GM08714 (cell line): ENCODE measurements at regions not wholly inside any gene's neighbourhood (a gene's known extent, or its start where the extent isn't known, plus 50 kb on each side); places are given as distances from the start of the nearest gene placed in this dataset.
"Not testable (repeated sequence)": the region's sequence is repeated elsewhere in the genome, so short reads cannot be mapped to it uniquely, and the experiment has no call there.

Experiments used
- H3K4me3 ChIP-seq: fragments of 200-500 bp; sonication (Bioruptor generic); 2 replicates; pipeline ENCODE4 v1.5.1; 2014; ENCODE audit warnings: mild to moderate bottlenecking, low read length, inconsistent platforms
- ZNF274 ChIP-seq: IDR thresholded peaks from 2 replicates; pipeline ENCODE4 v1.6.1; 2012; ENCODE audit warnings: mild to moderate bottlenecking, low read depth, low read length

DNA sequence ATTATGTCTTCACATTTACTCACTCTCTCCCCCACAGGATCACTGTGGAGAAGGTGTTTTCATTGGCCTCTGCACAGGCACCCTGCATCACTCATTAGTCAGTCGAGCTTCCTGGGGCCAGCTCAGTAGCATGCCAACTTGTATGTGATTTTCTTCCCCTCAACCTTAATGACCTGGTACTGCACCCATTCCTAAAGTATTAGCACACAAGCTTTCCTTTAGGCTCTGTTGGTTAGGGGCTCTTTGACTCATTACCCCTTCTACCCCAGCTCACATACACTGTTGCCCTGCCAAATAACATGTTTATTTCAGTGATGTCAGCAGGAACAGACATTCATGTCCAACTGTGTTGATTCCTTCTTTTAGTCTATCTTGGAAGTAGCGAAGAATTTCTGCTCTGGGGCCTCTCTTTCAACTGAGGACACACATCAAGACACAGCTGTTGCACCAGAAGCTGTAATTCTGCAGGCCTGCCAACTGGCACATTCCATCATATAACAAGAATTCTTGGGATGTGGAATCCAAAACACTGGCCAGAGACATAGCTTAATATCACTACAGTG is 603.5 kb upstream of the ADAMTS5 start:
- TF ChIP-seq ZNF274, result no peak
- no peak overlapping the region for H3K4me3 ChIP-seq

DNA sequence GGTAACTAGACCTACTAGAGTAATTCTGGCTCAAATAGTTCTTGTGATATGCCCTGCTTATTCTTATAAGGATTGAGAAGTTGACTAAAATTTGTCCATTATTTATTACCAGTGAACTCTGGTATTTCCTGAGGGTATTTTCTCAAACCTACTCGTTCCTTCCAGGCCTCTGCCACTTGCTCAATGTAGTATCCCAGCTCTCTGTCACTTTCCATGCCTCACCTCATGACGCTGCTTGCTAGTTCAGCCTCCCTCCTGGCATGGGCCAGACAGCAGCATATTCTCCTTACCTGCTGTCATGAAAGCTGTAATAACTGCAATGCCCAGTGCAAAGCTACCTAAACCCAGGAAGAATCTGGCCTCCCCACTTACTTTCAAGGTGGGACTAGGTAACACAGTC is 602.9 kb upstream of the ADAMTS5 start:
- TF ChIP-seq ZNF274, result no peak
- no peak overlapping the region for H3K4me3 ChIP-seq

DNA sequence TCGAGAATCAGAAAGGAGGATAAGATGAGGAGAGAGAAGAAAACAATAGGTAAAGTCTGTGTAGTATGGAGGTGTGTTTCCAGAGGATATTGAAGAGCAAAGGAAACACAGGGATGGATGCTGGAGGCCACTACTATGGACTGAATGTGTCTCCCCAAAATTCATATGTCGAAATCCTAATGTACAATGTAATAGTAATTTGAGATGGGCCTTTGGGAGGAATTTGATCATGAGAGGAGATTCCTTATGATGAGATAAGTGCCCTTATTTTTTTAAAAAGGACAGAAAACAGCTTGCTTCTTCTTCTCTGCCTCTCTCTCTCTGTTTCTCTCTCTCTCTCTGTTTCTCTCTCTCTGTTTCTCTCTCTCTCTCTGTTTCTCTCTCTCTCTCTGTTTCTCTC is 602.2 kb upstream of the ADAMTS5 start:
- TF ChIP-seq ZNF274, result no peak
- no peak overlapping the region for H3K4me3 ChIP-seq

DNA sequence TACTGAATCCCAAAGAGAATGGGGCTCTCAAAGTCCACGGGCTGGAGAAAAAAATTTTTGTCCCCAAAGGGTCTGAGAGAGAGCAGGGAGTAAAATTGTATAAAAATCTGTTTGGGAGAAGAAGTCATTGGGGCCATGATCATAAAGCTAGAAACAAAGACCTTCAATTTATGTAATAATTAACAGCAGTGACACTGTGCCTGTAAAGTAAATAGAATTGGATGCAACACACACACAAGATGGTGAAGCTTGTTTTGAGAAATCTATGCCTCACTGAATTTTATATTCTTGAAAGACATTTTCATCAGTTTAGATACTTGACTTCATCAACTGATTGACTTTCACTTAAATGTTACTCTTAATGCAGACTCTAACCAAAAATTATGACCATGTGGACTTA is 600.5 kb upstream of the ADAMTS5 start:
- H3K4me3 ChIP-seq, result no peak overlapping the region
- TF ChIP-seq ZNF274, result no peak

DNA sequence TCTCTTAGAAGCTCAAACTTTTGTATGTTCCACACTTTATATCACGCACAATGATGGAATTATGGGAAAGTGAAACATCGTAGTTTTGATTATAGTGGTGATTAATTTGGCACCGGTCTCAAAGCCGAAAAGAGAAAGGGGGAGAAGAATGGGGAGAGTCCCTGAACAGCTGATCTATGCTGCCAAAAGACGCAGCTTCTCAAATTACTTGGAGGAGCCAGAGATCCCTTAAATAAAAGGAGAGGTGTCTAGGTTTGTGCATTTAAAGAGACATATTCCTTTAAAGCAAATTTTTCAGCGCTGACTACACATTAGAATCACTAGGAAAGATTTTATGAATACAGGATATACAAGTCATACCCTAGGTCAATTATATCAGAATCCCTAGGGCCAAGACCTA is 599.6 kb upstream of the ADAMTS5 start:
- no peak for TF ChIP-seq ZNF274
- no peak overlapping the region for H3K4me3 ChIP-seq

DNA sequence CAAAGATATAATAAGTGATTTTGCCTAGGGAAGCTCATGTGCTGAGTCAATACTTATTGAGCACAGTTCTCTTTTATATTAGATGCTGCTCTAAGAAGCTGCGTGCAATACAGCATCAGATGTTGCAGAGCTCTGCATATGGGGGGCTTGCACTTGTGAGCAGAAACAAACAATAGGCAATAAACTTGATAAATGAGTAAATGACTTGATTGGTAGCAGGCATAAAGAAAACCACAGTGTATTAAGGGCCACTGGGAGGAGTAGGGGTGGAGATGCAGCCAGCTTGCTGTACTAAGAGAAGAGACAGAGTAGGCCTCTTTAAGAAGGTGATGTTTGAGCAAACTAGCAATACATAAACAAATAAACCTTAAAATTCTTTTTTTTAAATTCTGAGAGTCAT is 598.5 kb upstream of the ADAMTS5 start:
- no peak overlapping the region for H3K4me3 ChIP-seq
- TF ChIP-seq ZNF274, result no peak

DNA sequence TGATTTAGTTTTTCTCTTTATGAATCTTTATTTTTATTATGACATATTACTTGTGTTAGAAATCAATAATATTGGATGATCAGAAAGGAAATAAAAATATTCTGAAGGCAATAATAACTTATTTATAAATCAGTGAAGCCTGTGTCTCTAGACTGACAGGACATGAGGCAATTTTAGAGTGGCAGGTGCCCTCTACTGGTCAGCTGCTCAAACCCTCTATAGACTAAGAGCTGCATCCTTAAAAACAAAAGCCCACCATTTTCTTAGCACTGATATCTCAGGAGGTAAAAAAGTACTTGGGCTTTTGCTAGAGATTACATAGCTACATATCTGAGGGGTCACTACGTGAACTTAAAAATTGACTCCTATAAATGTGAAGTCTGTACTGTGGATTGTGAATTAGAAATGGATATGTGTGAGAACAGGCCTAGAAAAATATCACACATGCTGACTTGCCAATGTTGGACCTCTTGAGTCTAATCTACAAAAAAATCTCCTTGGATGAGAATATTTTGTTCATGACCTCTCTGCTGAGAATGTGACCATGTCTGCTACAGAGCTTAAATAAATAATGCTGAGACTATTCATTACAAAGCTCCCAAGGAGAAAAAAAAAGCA is 597.9 kb upstream of the ADAMTS5 start:
- no peak for TF ChIP-seq ZNF274
- H3K4me3 ChIP-seq, result no peak overlapping the region

DNA sequence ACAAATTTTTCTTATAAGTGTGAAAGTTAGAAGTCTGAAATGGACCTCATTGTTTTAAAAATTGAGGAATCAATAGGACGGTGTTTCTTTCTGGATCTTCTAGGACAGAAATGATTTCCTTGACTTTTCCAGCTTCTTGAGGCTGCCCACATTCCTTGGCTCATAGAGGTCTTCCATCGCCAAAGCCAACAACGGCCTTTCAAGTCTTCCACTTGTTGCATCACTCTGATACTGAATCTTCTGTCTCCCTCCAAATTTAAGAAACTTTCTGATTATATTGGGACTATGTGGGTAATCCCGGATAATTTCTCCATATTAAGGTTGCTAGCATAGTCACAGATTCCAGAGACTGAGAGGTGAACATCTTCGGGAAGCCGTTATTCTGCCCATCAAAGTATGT is 595.4 kb upstream of the ADAMTS5 start:
- no peak overlapping the region for H3K4me3 ChIP-seq
- TF ChIP-seq ZNF274, result no peak

DNA sequence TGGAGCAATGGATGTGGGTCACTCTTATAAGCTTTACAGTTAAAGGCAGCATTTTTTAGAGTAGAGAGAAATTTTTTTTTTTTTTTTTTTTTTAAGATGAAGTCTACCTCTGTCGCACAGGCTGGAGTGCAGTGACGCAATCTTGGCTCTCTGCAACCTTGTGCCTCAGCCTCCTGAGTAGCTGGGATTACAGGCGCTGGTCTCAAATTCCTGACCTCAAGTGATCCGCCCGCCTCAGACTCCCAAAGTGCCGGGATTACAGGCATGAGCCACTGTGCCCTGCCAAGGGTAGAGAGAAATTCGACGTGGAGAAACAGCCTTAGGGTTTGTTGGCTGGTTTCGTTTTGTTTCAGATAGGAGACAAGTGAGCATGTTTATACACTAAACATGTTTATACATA is 594.2 kb upstream of the ADAMTS5 start:
- H3K4me3 ChIP-seq, result no peak overlapping the region
- TF ChIP-seq ZNF274, result no peak

DNA sequence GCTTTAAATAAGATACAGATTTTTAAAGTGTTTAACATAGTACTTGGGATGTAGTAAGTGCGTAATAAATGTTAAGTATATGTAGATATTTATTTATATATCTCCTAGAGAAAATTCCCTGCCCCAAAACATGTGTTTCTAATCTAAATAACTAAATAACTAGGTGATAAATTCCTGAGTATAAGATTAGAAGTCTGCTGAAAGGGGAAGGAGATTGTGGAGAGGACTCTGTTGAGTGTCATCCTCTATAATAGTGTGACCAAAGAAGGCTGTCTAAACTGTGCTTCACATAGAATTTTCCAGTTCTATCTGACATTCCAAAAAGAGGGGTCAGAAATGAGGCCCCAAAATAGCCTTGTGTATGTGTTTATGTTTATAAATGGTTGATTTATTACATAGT is 590.5 kb upstream of the ADAMTS5 start:
- TF ChIP-seq ZNF274, result no peak
- H3K4me3 ChIP-seq, result no peak overlapping the region

DNA sequence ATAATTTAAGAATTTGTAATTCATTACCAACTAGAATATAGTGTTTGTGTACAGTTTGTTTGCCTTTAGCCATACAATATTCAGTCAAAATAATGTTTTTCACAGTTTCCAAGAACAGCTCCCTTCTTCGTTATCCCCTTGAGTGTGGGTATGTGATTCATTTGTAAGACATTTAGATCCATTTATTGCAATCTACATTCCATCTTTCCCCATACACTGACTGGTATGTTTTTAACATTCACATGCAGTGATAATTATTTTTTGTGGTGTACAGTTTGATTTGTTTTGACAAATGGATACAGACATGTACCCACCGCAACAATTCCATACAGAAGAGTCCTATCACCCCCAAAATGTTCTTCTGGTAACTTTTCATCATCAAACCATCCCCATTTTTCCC is 589.1 kb upstream of the ADAMTS5 start:
- no peak for TF ChIP-seq ZNF274
- H3K4me3 ChIP-seq, result no peak overlapping the region

DNA sequence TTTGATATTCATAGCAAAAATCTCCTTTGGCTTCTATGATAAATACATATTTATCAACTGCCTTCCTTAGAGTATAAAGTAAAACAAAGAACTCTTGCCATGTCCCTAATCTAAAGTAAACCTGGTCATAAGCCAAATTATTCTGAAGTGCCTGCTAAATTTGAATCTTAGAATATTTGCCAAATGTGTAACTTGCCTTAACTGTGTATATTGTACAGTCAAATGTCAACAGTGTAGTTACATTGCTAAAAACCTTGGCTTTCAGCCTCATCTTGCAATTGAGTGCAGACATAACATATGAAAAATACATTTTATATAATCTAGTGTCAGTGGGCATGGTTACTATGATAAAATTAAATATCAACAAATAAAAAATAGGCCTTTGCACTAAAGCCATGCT is 583.4 kb upstream of the ADAMTS5 start:
- TF ChIP-seq ZNF274, result no peak
- no peak overlapping the region for H3K4me3 ChIP-seq

DNA sequence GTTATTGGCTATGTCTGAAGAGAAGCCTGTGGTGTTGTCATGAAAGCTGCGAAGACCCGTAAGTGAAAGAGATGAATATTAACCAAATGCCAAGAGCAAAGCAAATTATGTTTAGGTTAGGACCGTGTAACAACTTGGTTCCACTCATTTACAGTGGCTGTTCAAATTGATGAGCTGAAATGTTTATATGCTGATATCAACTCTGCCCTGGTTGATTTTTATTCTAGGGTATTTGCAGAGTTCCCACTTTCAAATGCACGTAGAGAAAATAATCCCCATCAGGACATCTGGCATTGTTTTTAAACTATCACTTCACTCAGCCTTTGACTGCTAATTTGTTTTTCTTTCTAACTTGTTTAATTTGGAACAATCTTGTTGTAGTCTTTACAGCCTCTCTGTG is 581.6 kb upstream of the ADAMTS5 start:
- TF ChIP-seq ZNF274, result no peak
- H3K4me3 ChIP-seq, result no peak overlapping the region

DNA sequence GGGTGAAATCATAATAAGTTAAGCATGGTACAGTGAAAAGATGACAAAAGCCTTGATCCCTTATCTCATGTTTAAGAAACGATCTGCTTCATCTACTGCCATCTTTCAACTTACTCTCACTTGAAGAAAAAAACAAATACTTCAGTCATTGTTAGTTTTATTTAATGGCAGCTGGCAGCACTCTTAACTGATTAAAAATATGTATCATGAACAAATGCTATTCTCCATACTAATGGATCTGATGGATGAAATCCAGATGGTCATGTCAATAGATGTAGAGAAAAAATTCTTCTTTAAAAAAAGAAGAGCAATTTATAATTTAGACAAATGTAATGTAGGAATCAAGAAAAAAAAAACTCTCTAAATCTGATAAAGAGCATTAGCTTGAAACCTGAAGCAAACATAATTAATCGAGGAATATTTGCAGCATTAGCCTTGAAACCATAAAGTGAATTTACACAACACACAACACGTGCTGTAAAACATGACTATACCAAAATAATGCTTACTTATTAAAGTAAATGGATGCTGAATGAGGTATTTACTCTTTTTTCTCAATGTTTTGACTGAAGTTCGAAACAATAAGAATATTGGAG is 579.0 kb upstream of the ADAMTS5 start:
- H3K4me3 ChIP-seq, result no peak overlapping the region
- no peak for TF ChIP-seq ZNF274

DNA sequence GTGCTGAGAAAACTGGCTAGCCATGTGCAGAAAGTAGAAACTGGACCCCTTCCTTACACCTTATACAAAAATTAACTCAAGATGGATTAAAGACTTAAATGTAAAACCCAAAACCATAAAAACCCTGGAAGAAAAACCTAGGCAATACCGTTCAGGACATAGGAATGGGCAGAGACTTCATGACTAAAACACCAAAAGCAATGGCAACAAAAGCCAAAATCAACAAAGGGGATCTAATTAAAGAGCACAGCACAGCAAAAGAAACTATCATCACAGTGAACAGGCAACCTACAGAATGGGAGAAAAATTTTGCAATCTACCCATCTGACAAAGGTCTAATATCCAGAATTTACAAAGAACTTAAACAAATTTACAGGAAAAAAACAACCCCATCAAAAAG is 575.2 kb upstream of the ADAMTS5 start:
- H3K4me3 ChIP-seq, result not testable (repeated sequence)

DNA sequence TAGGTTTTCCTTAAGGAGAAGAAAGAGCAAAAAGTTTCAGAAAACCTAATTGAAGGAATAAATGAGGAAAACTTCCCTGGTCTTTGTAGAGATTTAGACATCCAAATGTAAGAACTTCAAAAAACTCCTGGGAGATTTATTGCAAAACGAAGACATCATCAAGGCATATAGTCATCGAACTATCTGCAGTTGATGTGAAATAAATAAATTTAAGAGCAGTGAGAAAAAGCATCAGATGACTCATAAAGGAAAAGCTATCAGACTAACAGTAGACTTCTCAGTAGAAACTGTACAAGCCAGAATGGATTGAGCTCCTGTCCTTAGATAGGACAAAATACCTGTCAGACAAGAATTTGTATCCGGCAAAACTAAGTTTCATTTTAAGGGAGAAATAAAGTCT is 569.4 kb upstream of the ADAMTS5 start:
- H3K4me3 ChIP-seq, result no peak overlapping the region
- no peak for TF ChIP-seq ZNF274
